Neural cell (in vitro differentiated cells): ENCODE measurements at regions not wholly inside any gene's neighbourhood (a gene's known extent, or its start where the extent isn't known, plus 50 kb on each side); places are given as distances from the start of the nearest gene placed in this dataset.

ENCODE experiments used
- CTCF ChIP-seq: fragments of 450-650 bp; IDR thresholded peaks from 2 replicates; pipeline ENCODE4 v1.5.1; 2014; ENCODE audit warnings: antibody characterized with exemption, mild to moderate bottlenecking, moderate library complexity; ENCODE audit not compliant: poor library complexity, severe bottlenecking
- EP300 ChIP-seq: fragments of 450-650 bp; conservative IDR thresholded peaks from 2 replicates; pipeline ENCODE4 v1.6.1; 2014; ENCODE audit warnings: antibody characterized with exemption, mild to moderate bottlenecking, moderate library complexity; ENCODE audit not compliant: poor library complexity, severe bottlenecking
- EZH2 ChIP-seq: fragments of 200-600, 300-800 bp; shearing (Covaris generic), sonication (generic); IDR thresholded peaks from 2 replicates; pipeline ENCODE4 v1.6.1; 2014; ENCODE audit warnings: antibody characterized with exemption, low read length, borderline replicate concordance, mild to moderate bottlenecking; ENCODE audit not compliant: insufficient read depth, poor library complexity, severe bottlenecking
- POLR2AphosphoS5 ChIP-seq: IDR thresholded peaks from 2 replicates; pipeline ENCODE4 v1.6.1; 2012
- RAD21 ChIP-seq: fragments of 450-650 bp; conservative IDR thresholded peaks from 2 replicates; pipeline ENCODE4 v1.6.1; 2014; ENCODE audit warnings: antibody characterized with exemption, mild to moderate bottlenecking, moderate library complexity
- REST ChIP-seq: IDR thresholded peaks from 2 replicates; pipeline ENCODE4 v1.6.1; 2012; ENCODE audit warnings: borderline replicate concordance
- TAF1 ChIP-seq: IDR thresholded peaks from 2 replicates; pipeline ENCODE4 v1.6.1; 2012; ENCODE audit warnings: low read depth

DNA sequence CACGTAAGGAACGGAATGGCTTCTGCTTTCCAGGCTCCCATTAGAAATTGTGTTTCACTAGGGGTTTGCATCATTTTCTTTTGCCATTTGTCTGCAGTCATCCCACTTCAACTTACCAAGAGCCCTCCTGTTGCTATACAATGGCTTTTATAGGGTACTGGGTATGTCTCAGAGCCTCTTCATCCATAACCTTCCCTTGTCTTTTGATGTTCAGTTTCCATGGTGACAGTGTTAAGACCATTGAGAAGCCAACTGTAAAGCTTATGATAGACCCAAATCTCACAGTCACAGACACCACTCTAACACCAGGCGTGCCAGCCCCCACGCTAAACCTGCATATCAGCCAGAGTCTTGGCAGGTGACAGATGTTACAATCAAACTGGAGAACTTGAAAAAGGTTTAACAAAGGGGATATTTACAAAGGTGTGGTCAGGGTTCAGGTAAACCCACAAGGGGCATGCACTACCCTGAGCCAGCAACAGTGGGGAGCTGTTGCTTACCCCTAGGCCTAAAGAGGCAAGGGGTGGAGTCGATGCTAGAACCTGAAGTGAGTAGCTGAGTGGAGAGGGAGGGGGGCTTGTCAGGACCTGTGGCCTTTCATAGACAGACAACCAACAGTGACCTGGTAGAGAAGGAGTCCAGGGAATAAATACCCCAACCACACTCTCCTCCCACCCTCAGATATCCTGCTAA is 53.2 kb upstream of the ABLIM1 start:
- TF ChIP-seq EZH2: no peak
- no peak for TF ChIP-seq EP300
- TF ChIP-seq REST: no peak
- no peak for TF ChIP-seq CTCF
- no peak for TF ChIP-seq RAD21
- TF ChIP-seq POLR2AphosphoS5: no peak
- TF ChIP-seq TAF1: no peak
